Neural crest cell (in vitro differentiated cells): ENCODE measurements at regions not wholly inside any gene's neighbourhood (a gene's known extent, or its start where the extent isn't known, plus 50 kb on each side); places are given as distances from the start of the nearest gene placed in this dataset.

Source experiments
- DNase-seq: peaks from one replicate; pipeline ENCODE4 v3.0.0; 2021; ENCODE audit warnings: low read depth, mixed read lengths, low spot score
- H3K27ac Mint-ChIP-seq: one replicate; pipeline ENCODE4 v1.8.0; 2021; ENCODE audit warnings: mild to moderate bottlenecking, mixed read lengths; ENCODE audit not compliant: unreplicated experiment
- H3K27me3 Mint-ChIP-seq: 2 replicates; pipeline ENCODE4 v1.8.0; 2021; ENCODE audit warnings: low read depth, mild to moderate bottlenecking, mixed read lengths
- H3K36me3 Mint-ChIP-seq: 2 replicates; pipeline ENCODE4 v1.8.0; 2021; ENCODE audit warnings: low read depth, mild to moderate bottlenecking, mixed read lengths
- H3K4me1 Mint-ChIP-seq: 2 replicates; pipeline ENCODE4 v1.8.0; 2021; ENCODE audit warnings: mixed read lengths
- H3K4me3 Mint-ChIP-seq: one replicate; pipeline ENCODE4 v1.8.0; 2021; ENCODE audit warnings: mild to moderate bottlenecking, mixed read lengths
- H3K9me3 Mint-ChIP-seq: 2 replicates; pipeline ENCODE4 v1.8.0; 2021; ENCODE audit warnings: mixed read lengths
- TF ChIP-seq, protein P1 (sequence below): fragments of 200-600 bp; sonication (generic); conservative IDR thresholded peaks from 2 replicates; pipeline ENCODE4 v1.5.0; 2021; ENCODE audit warnings: antibody characterized with exemption, mild to moderate bottlenecking

DNA sequence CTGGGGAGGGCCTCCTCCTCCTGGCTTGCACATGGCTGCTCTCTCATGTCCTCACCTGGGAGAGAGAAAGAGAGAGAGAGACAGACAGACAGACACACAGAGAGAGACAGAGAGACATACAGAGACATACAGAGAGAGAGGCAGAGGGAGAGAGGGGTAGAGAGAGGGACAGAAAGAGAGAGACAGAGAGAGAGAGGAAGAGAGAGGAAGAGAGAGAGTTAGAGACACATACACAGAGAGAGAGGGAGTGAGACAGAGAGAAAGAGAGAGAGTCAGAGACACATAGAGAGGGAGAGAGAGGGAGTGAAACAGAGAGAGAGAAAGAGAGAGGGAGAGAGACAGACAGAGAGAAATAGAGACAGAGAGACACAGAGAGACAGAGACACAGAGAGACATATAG, 103.6 kb upstream of the ESRRB start:
- H3K4me1 Mint-ChIP-seq, result peaks cover 4% of the 10 kb centered on the region
- H3K9me3 Mint-ChIP-seq, result peaks cover 3% of the 10 kb centered on the region
- no peak overlapping the region for H3K27ac Mint-ChIP-seq
- peaks cover 2% of the 10 kb centered on the region for H3K36me3 Mint-ChIP-seq
- TF ChIP-seq, protein P1, sequence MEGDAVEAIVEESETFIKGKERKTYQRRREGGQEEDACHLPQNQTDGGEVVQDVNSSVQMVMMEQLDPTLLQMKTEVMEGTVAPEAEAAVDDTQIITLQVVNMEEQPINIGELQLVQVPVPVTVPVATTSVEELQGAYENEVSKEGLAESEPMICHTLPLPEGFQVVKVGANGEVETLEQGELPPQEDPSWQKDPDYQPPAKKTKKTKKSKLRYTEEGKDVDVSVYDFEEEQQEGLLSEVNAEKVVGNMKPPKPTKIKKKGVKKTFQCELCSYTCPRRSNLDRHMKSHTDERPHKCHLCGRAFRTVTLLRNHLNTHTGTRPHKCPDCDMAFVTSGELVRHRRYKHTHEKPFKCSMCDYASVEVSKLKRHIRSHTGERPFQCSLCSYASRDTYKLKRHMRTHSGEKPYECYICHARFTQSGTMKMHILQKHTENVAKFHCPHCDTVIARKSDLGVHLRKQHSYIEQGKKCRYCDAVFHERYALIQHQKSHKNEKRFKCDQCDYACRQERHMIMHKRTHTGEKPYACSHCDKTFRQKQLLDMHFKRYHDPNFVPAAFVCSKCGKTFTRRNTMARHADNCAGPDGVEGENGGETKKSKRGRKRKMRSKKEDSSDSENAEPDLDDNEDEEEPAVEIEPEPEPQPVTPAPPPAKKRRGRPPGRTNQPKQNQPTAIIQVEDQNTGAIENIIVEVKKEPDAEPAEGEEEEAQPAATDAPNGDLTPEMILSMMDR, result no peak
- H3K4me3 Mint-ChIP-seq, result no peak overlapping the region
- no peak for DNase-seq
- peaks cover 14% of the 10 kb centered on the region for H3K27me3 Mint-ChIP-seq

DNA sequence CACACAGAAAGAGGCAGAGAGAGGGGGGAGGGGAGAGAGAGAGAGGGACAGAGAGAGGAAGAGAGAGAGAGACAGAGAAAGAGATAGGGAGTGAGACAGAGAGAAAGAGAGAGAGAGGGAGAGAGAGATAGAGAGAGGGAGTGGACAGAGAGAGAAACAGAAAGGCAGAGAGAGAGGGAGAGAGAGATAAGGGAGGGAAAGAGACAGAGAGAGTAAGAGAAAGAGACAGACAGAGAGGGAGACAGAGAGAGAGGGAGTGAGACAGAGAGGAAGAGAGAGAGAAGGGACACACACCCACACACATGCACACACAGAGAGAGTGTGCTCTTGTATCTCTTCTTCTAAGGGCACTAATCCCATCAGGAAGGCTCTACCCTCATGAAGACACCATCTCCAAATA, 103.2 kb upstream of the ESRRB start:
- no peak for DNase-seq
- Mint-ChIP-seq H3K36me3 (peaks cover 2% of the 10 kb centered on the region), H3K9me3 (peaks cover 3% of the 10 kb centered on the region), H3K4me1 (peaks cover 4% of the 10 kb centered on the region), H3K4me3 (no peak overlapping the region), H3K27me3 (peaks cover 14% of the 10 kb centered on the region), H3K27ac (no peak overlapping the region)
- TF ChIP-seq, protein P1, result no peak

DNA sequence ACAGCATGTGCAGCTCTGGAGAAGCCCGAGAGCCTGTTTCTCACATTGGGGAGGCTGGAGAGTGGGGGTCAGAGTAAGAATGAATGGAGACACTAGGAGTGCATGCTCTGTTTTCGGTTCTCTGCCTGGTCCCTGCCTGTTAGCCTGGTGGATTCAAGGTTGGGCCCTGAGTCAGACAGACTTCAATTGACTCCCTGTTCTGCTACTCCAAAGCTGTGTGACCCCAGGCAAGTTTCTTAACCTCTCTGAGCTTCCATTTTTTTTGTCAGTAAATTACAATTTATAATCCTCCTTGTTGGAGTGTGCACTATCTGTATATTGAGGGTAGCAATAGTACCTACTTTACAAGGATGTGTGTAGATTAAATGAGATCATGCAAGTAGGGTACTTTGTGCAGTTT, 102.6 kb upstream of the ESRRB start:
- Mint-ChIP-seq H3K36me3 (peaks cover 2% of the 10 kb centered on the region), H3K4me1 (peaks cover 4% of the 10 kb centered on the region), H3K27me3 (peaks cover 14% of the 10 kb centered on the region), H3K9me3 (peaks cover 3% of the 10 kb centered on the region), H3K27ac (no peak overlapping the region), H3K4me3 (no peak overlapping the region)
- TF ChIP-seq, protein P1, result no peak
- no peak for DNase-seq

DNA sequence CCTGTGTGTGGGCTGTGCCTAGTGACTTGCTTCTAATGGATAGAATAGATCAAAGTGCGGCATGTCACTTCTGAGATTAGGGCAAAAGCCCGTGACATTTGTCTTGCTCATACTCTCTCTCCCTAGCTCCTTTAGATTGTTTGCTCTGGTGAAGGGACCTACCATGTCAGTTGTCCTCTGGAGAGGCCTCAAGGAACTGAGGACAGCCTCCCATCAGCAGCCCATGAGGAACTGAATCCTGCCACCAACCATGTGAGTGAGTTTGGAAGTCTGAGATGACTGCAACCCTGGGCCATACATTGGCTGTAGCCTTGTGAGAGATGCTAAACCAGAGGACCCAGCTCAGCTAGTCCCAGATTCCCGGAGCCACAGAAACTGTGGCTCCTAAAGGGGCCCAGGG, 101.6 kb upstream of the ESRRB start:
- TF ChIP-seq, protein P1, result no peak
- Mint-ChIP-seq H3K36me3 (peaks cover 2% of the 10 kb centered on the region), H3K27ac (no peak overlapping the region), H3K9me3 (peaks cover 3% of the 10 kb centered on the region), H3K4me3 (no peak overlapping the region), H3K4me1 (peaks cover 4% of the 10 kb centered on the region), H3K27me3 (peaks cover 14% of the 10 kb centered on the region)
- DNase-seq, result no peak

DNA sequence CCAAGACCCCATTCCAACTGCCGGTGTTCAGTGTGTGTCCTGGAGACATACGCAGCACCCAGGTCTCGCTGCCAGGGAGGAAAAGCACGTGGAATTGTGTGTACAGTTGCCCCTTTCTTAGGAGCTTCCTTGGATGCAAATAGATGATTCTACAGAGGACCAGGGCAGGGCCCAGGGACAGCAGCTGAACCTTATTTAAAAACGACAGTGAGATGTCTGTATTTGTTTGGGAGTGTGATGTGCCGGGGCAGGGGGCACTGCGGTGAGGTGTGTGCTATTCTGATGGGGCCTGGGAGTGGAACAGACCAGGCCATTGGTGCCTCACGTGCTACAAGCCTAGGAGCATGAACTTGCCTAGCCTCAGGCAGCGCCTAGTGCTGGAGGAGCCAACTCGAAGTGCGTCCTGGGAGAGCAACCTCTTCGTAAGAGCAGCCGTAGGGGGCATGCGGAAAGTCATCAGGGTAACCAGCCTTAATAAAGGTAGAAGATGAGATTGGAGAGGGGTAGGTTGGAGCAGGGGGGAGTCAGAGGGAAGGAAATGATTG, 98.3 kb upstream of the ESRRB start:
- DNase-seq, result no peak
- Mint-ChIP-seq H3K4me3 (no peak overlapping the region), H3K27ac (no peak overlapping the region), H3K36me3 (peaks cover 2% of the 10 kb centered on the region), H3K9me3 (peaks cover 12% of the 10 kb centered on the region), H3K4me1 (no peaks in the 10 kb centered on the region), H3K27me3 (peaks cover 4% of the 10 kb centered on the region)
- TF ChIP-seq, protein P1, result no peak

DNA sequence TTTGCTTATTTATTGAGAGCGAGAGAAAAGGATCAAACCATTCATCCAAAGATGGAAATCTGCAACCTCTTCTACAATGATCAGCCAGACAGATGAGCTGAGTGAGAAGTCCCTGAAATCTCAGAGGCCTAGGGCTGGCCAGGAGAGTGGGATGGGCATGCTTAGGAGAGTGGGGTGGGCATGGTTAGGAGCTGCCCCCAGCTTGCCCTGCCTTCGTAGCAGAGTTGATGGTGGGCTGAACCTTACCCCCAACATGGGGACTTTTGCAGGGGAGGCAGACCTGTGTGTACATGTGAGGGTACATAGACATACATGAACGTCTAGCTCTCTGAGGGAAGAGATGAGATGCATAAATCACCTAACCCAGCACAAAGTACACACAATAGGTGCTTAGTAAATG, 95.7 kb upstream of the ESRRB start:
- TF ChIP-seq, protein P1, result no peak
- Mint-ChIP-seq H3K27me3 (no peaks in the 10 kb centered on the region), H3K36me3 (no peaks in the 10 kb centered on the region), H3K4me1 (no peaks in the 10 kb centered on the region), H3K4me3 (no peak overlapping the region), H3K9me3 (peaks cover 9% of the 10 kb centered on the region), H3K27ac (no peak overlapping the region)
- no peak for DNase-seq
